Heart left ventricle (tissue), 16 donors: ENCODE measurements at regions not wholly inside any gene's neighbourhood (a gene's known extent, or its start where the extent isn't known, plus 50 kb on each side); places are given as distances from the start of the nearest gene placed in this dataset.
A peak's percentile ranks its signal among the peaks of the same experiment; 100 is the strongest.

ENCODE experiments used
- ATAC-seq, 4 donors: fragments of 200-7000 bp; cut with Tn5 transposase; one replicate each; pipeline ENCODE4 v1.9.1; 2020 to 2022; ENCODE audit warnings: moderate library complexity in 4 of 4, mild to moderate bottlenecking in 3 of 4, moderate number of reproducible peaks in 1 of 4
- DNase-seq, 5 donors: peaks; one replicate each; pipeline ENCODE4 v3.0.0-alpha.2; 2020
- H3K27ac ChIP-seq, 12 donors: fragments of 200-600 bp; sonication (generic) in 4 of 12; one replicate each; pipeline versions ENCODE4 v1.5.0 to v1.8.0; 2016 to 2022; ENCODE audit warnings: mild to moderate bottlenecking in 2 of 12
- H3K27me3 ChIP-seq, 9 donors: fragments of 200-600 bp; sonication (generic) in 2 of 9; one replicate each; pipeline versions ENCODE4 v1.5.1 to v1.8.0; 2016 to 2022; ENCODE audit warnings: mild to moderate bottlenecking in 3 of 9
- H3K36me3 ChIP-seq, 9 donors: fragments of 200-600 bp; sonication (generic) in 2 of 9; one replicate each; pipeline versions ENCODE4 v1.5.0 to v1.8.0; 2018 to 2022; ENCODE audit warnings: mild to moderate bottlenecking in 2 of 9
- H3K4me1 ChIP-seq, 12 donors: fragments of 200-600 bp; sonication (generic) in 4 of 12; one replicate each; pipeline versions ENCODE4 v1.5.0 to v1.8.0; 2016 to 2022; ENCODE audit warnings: mild to moderate bottlenecking in 3 of 12
- H3K4me3 ChIP-seq, 12 donors: fragments of 200-600 bp; sonication (generic) in 4 of 12; one replicate each; pipeline versions ENCODE4 v1.5.0 to v1.8.0; 2017 to 2022; ENCODE audit warnings: mild to moderate bottlenecking in 9 of 12, moderate library complexity in 4 of 12
- H3K9me3 ChIP-seq, 12 donors: fragments of 200-600 bp; sonication (generic) in 4 of 12; one replicate each; pipeline versions ENCODE4 v1.5.0 to v1.8.0; 2016 to 2022; ENCODE audit warnings: mild to moderate bottlenecking in 1 of 12
- CTCF ChIP-seq, 12 donors: fragments of 200-600 bp; sonication (generic) in 4 of 12; IDR thresholded peaks; one replicate each; pipeline versions ENCODE4 v1.5.0 to v1.8.0; 2018 to 2022; ENCODE audit warnings: antibody characterized with exemption in 12 of 12, mild to moderate bottlenecking in 5 of 12
- POLR2A ChIP-seq, 2 donors: fragments of 450-650 bp; IDR thresholded peaks; one replicate each; pipeline ENCODE4 v1.6.1; 2017; ENCODE audit warnings: antibody characterized with exemption in 2 of 2, mild to moderate bottlenecking in 2 of 2, moderate library complexity in 2 of 2
- WGBS, 4 donors: extraction: QIAGEN DNeasy Blood & Tissue Kit in 2 of 4; methylation state at CpG; one replicate each; pipeline versions ENCODE4 v1.1.5 to v1.1.7; 2013 to 2018; 5-methylcytosine and 5-hydroxymethylcytosine counted together
- intact Hi-C, 10 donors: fragments of 100-400 bp; cut with DNase I; formaldehyde crosslinking; loops; one replicate each; pipeline versions ENCODE4 v1.11.1 to v1.14.2; 2022
- donor health status: ischemic (EF 13 %, LVEDD 7.1; RV severe dilation, severe dysfunction).
- donor health status: healthy with polysubstance abuse.
- donor health status: DM: no; HTN: yes; CAD: no.
- donor health status: DM: no; HTN: no; CAD: no.
- donor health status: ischemic (EF 25% LVEDD 6.9; RV normal size, moderate dysfunction).
- donor health status: ischemic (EF 25% LVEDD 5.7; RV mildly dilated, moderate dysfunction).
- donor health status: healthy.
- donor health status: DM: yes; HTN: yes; CAD: no.
- donor health status: ischemic (EF 35%, LVEDD 5.7; RV mildly dilated, moderate dysfunction).
- donor health status: nonischemic (EF 11% LVEDD 7.7; RV severe dilation, severe dysfunction).
- donor health status: DM: yes; HTN: yes; CAD: no.
- donor health status: PGD.
- donor health status: ischemic (EF 29% LVEDD 5.4; RV normal size, mild dysfunction).
- donor health status: nonischemic (EF 23%, LVEDD 6.1; RV moderate dilation, normal function).

GRCh38 chr9:1416261-1416660, 366.1 kb downstream of the DMRT2 start:
- DNase-seq, result no peak
- intact Hi-C loops, result no loop called here
- Histone ChIP-seq H3K36me3 (no peaks in the 10 kb centered on the region), H3K27ac (no peak overlapping the region), H3K9me3 (no peaks in the 10 kb centered on the region), H3K27me3 (no peaks in the 10 kb centered on the region), H3K4me1 (no peaks in the 10 kb centered on the region), H3K4me3 (no peak overlapping the region)
- ATAC-seq, result no peak
- WGBS, 4 donors, result 55 to 77% (median 62%) methylated on average over 4 of the region's 4 CpGs
- TF ChIP-seq POLR2A (IDR thresholded peaks at IDR 0.05), result no peak
- TF ChIP-seq CTCF (IDR thresholded peaks at IDR 0.05), result no peak

GRCh38 chr9:1421436-1421835, 371.3 kb downstream of the DMRT2 start:
- Histone ChIP-seq H3K27me3 (no peaks in the 10 kb centered on the region), H3K9me3 (no peaks in the 10 kb centered on the region), H3K36me3 (no peaks in the 10 kb centered on the region), H3K27ac (no peak overlapping the region), H3K4me1 (no peaks in the 10 kb centered on the region), H3K4me3 (no peak overlapping the region)
- DNase-seq, result no peak
- ATAC-seq, result no peak
- intact Hi-C loops, result no loop called here
- WGBS, 4 donors, result 75 to 86% (median 78%) methylated on average over 4 of the region's 4 CpGs
- TF ChIP-seq POLR2A (IDR thresholded peaks at IDR 0.05), result no peak
- TF ChIP-seq CTCF (IDR thresholded peaks at IDR 0.05), result no peak

GRCh38 chr9:1427875-1428274, 377.7 kb downstream of the DMRT2 start:
- Histone ChIP-seq H3K27ac (no peak overlapping the region), H3K36me3 (no peaks in the 10 kb centered on the region), H3K27me3 (no peaks in the 10 kb centered on the region), H3K9me3 (no peaks in the 10 kb centered on the region), H3K4me3 (no peak overlapping the region), H3K4me1 (no peaks in the 10 kb centered on the region)
- no peak for DNase-seq
- TF ChIP-seq POLR2A (IDR thresholded peaks at IDR 0.05) (no peak), CTCF (IDR thresholded peaks at IDR 0.05) (no peak)
- peak in 2 of 4 donors; percentile 45 to 70 for ATAC-seq
- 49 to 68% (median 61%) methylated on average over 2 of the region's 2 CpGs for WGBS, 4 donors
- intact Hi-C loops, result loop anchor here in 5 of 10 donors (2.0 to 5.0 kb wide), 2 partner anchors 326 to 327 kb away; no protein-coding TSS in a partner anchor

GRCh38 chr9:1429297-1429696, 379.1 kb downstream of the DMRT2 start:
- Histone ChIP-seq H3K4me3 (no peak overlapping the region), H3K27me3 (peaks cover 0 to 7% (median 0%) of the 10 kb centered on the region in 9 donors), H3K36me3 (no peaks in the 10 kb centered on the region), H3K27ac (no peak overlapping the region), H3K9me3 (no peaks in the 10 kb centered on the region), H3K4me1 (no peaks in the 10 kb centered on the region)
- WGBS, 4 donors, result 16 to 25% (median 23%) methylated on average over 5 of the region's 5 CpGs
- intact Hi-C loops, result loop anchor here in 5 of 10 donors (2.0 to 5.0 kb wide), 2 partner anchors 327 to 328 kb away; no protein-coding TSS in a partner anchor
- TF ChIP-seq POLR2A (IDR thresholded peaks at IDR 0.05) (no peak), CTCF (IDR thresholded peaks at IDR 0.05) (peak in 10 of 12 donors; percentile 13 to 38 (median 33))
- peak in 2 of 5 donors; percentile 28 to 38 for DNase-seq
- peak in 3 of 4 donors; percentile 43 to 60 (median 54) for ATAC-seq
